IMR-90 (cell line): ENCODE measurements at regions not wholly inside any gene's neighbourhood (a gene's known extent, or its start where the extent isn't known, plus 50 kb on each side); places are given as distances from the start of the nearest gene placed in this dataset.

Experiments
- ATAC-seq: fragments of 200-7000 bp; cut with Tn5 transposase; 2 replicates; pipeline ENCODE4 v1.9.1; 2020; ENCODE audit warnings: low read depth, mild to moderate bottlenecking, moderate library complexity
- BruUV-seq: library from RNA; stranded (reverse); fragments of 400-500 nt; replicated peaks from 2 replicates; lab custom pipeline; 2021; lab: Mats Ljungman, UMichigan
- CTCF ChIA-PET: fragments of 300-600 bp; formaldehyde crosslinking; extraction: SDS; loops from one replicate; lab custom pipeline; 2021; ENCODE audit warnings: antibody characterized with exemption; lab: Yijun Ruan, JAX
- POLR2A ChIA-PET: fragments of 300-600 bp; sonication (Branson Sonifier 250); formaldehyde crosslinking; loops from one replicate; lab custom pipeline; 2022; ENCODE audit warnings: antibody characterized with exemption; ENCODE audit not compliant: unreplicated experiment; lab: Charles Lee
- DNase-seq: peaks from one replicate; pipeline ENCODE4 v3.0.0; 2013
- H2AFZ ChIP-seq: replicated peaks from 2 replicates; pipeline ENCODE3; 2013; ENCODE audit warnings: low read length, mild to moderate bottlenecking; ENCODE audit not compliant: poor library complexity
- H2AK5ac ChIP-seq: 2 replicates; pipeline ENCODE4 v1.6.1; 2013; ENCODE audit warnings: low read depth, low read length, inconsistent platforms
- H2AK9ac ChIP-seq: replicated peaks from 2 replicates; pipeline ENCODE3; 2013; ENCODE audit warnings: mild to moderate bottlenecking, low read depth, low read length, moderate library complexity; ENCODE audit not compliant: poor library complexity
- H2BK120ac ChIP-seq: 2 replicates; pipeline ENCODE4 v1.6.1; 2013; ENCODE audit warnings: low read depth, low read length, inconsistent platforms
- H2BK15ac ChIP-seq: 3 replicates; pipeline ENCODE4 v1.6.1; 2013; ENCODE audit warnings: low read depth, low read length, inconsistent platforms
- H2BK20ac ChIP-seq: 2 replicates; pipeline ENCODE4 v1.6.1; 2013; ENCODE audit warnings: low read depth, mild to moderate bottlenecking, inconsistent platforms, low read length, moderate library complexity
- H2BK5ac ChIP-seq: 2 replicates; pipeline ENCODE4 v1.6.1; 2013; ENCODE audit warnings: mild to moderate bottlenecking, low read depth, low read length, inconsistent platforms; ENCODE audit not compliant: poor library complexity, severe bottlenecking
- H3K14ac ChIP-seq: replicated peaks from 2 replicates; pipeline ENCODE4 v1.6.1; 2013; ENCODE audit warnings: low read depth, low read length, inconsistent platforms
- H3K18ac ChIP-seq: 2 replicates; pipeline ENCODE4 v1.6.1; 2013; ENCODE audit warnings: low read depth, low read length, control low read depth
- H3K23ac ChIP-seq: 2 replicates; pipeline ENCODE4 v1.6.1; 2013; ENCODE audit warnings: low read depth, low read length, inconsistent platforms
- H3K27ac ChIP-seq: 2 replicates; pipeline ENCODE4 v1.5.1; 2013; ENCODE audit warnings: mild to moderate bottlenecking, control low read depth, low read length; ENCODE audit not compliant: insufficient read depth
- H3K27me3 ChIP-seq: 2 replicates; pipeline ENCODE4 v1.6.1; 2013; ENCODE audit warnings: low read length; ENCODE audit not compliant: control insufficient read depth, insufficient read depth
- H3K36me3 ChIP-seq: 2 replicates; pipeline ENCODE4 v1.6.1; 2013; ENCODE audit warnings: low read length, mixed read lengths; ENCODE audit not compliant: control insufficient read depth, insufficient read depth
- H3K4ac ChIP-seq: 2 replicates; pipeline ENCODE4 v1.6.1; 2013; ENCODE audit warnings: low read depth, low read length, inconsistent platforms
- H3K4me1 ChIP-seq: 2 replicates; pipeline ENCODE4 v1.6.1; 2013; ENCODE audit warnings: low read length, mixed read lengths; ENCODE audit not compliant: control insufficient read depth, insufficient read depth
- H3K4me2 ChIP-seq: 2 replicates; pipeline ENCODE4 v1.6.1; 2013; ENCODE audit warnings: low read depth, mild to moderate bottlenecking, control low read depth, low read length, moderate library complexity
- H3K4me3 ChIP-seq: 2 replicates; pipeline ENCODE4 v1.5.1; 2013; ENCODE audit warnings: low read depth, mild to moderate bottlenecking, control low read depth, low read length, moderate library complexity; ENCODE audit not compliant: insufficient read depth
- H3K56ac ChIP-seq: 2 replicates; pipeline ENCODE4 v1.6.1; 2013; ENCODE audit warnings: low read length, inconsistent platforms; ENCODE audit not compliant: insufficient read depth; ENCODE audit errors: extremely low read depth
- H3K79me1 ChIP-seq, 2 experiments: 2 replicates each; pipeline ENCODE4 v1.6.1; 2013; ENCODE audit warnings: low read length in 2 of 2, inconsistent platforms in 1 of 2, low read depth in 1 of 2
- H3K9ac ChIP-seq: 2 replicates; pipeline ENCODE4 v1.6.1; 2013; ENCODE audit warnings: low read depth, low read length, control low read depth
- H3K9me1 ChIP-seq: 2 replicates; pipeline ENCODE4 v1.6.1; 2013; ENCODE audit warnings: low read length, inconsistent platforms; ENCODE audit not compliant: insufficient read depth
- H3K9me3 ChIP-seq: 2 replicates; pipeline ENCODE4 v1.6.1; 2013; ENCODE audit warnings: low read length; ENCODE audit not compliant: control insufficient read depth, insufficient read depth
- H4K20me1 ChIP-seq: 2 replicates; pipeline ENCODE4 v1.6.1; 2013; ENCODE audit warnings: low read length, inconsistent platforms; ENCODE audit not compliant: insufficient read depth
- H4K5ac ChIP-seq: 2 replicates; pipeline ENCODE4 v1.6.1; 2013; ENCODE audit warnings: mild to moderate bottlenecking, low read depth, low read length, control low read depth
- H4K8ac ChIP-seq, 2 experiments: 2 replicates each; pipeline ENCODE4 v1.6.1; 2013; ENCODE audit warnings: low read depth in 2 of 2, low read length in 2 of 2, control low read depth in 1 of 2, inconsistent platforms in 1 of 2
- H4K91ac ChIP-seq: 2 replicates; pipeline ENCODE4 v1.6.1; 2013; ENCODE audit warnings: low read depth, low read length, inconsistent platforms; ENCODE audit not compliant: insufficient read depth
- BHLHE40 ChIP-seq: fragments of 150-350 bp; IDR thresholded peaks from 2 replicates; pipeline ENCODE4 v1.6.1; 2016; ENCODE audit warnings: mild to moderate bottlenecking, low read depth, low read length
- CEBPB ChIP-seq: IDR thresholded peaks from 2 replicates; pipeline ENCODE4 v1.6.1; 2012; ENCODE audit warnings: low read depth, low read length, improper control_type of control experiment
- CHD1 ChIP-seq: IDR thresholded peaks from 2 replicates; pipeline ENCODE4 v1.6.1; 2012; ENCODE audit warnings: low read depth, low read length, improper control_type of control experiment
- FOS ChIP-seq: fragments of 150-350 bp; IDR thresholded peaks from 2 replicates; pipeline ENCODE4 v1.6.1; 2016; ENCODE audit warnings: low read depth, low read length
- MAFK ChIP-seq: IDR thresholded peaks from 2 replicates; pipeline ENCODE4 v1.6.1; 2012; ENCODE audit warnings: low read depth, low read length, improper control_type of control experiment
- MAZ ChIP-seq: IDR thresholded peaks from 2 replicates; pipeline ENCODE4 v1.6.1; 2012; ENCODE audit warnings: low read depth, mild to moderate bottlenecking, low read length, improper control_type of control experiment, moderate library complexity, borderline replicate concordance
- MXI1 ChIP-seq: IDR thresholded peaks from 2 replicates; pipeline ENCODE4 v1.6.1; 2012; ENCODE audit warnings: low read depth, mild to moderate bottlenecking, low read length, moderate library complexity, borderline replicate concordance
- NFE2L2 ChIP-seq: fragments of 150-350 bp; IDR thresholded peaks from 2 replicates; pipeline ENCODE4 v1.6.1; 2016; ENCODE audit warnings: low read depth, mild to moderate bottlenecking, low read length
- POLR2A ChIP-seq: IDR thresholded peaks from 2 replicates; pipeline ENCODE4 v1.6.1; 2012; ENCODE audit warnings: mild to moderate bottlenecking, low read depth, low read length
- RAD21 ChIP-seq: IDR thresholded peaks from 2 replicates; pipeline ENCODE4 v1.6.1; 2012; ENCODE audit warnings: low read length, improper control_type of control experiment
- RCOR1 ChIP-seq: IDR thresholded peaks from 2 replicates; pipeline ENCODE4 v1.6.1; 2012; ENCODE audit warnings: mild to moderate bottlenecking, low read length, improper control_type of control experiment; ENCODE audit not compliant: insufficient replicate concordance
- RFX5 ChIP-seq: IDR thresholded peaks from 2 replicates; pipeline ENCODE4 v1.8.0; 2012; ENCODE audit warnings: low read depth, mild to moderate bottlenecking, low read length, moderate library complexity
- SMC3 ChIP-seq: fragments of 150-350 bp; IDR thresholded peaks from 2 replicates; pipeline ENCODE4 v1.6.1; 2016; ENCODE audit warnings: low read depth, mild to moderate bottlenecking, antibody characterized with exemption, low read length, moderate library complexity
- dilution Hi-C: fragments of 300-500 bp; cut with HindIII; formaldehyde crosslinking; loops from one replicate; pipeline ENCODE4 v1.14.3; 2018; ENCODE audit warnings: low sequenced_read_pairs; ENCODE audit not compliant: unreplicated experiment
- in situ Hi-C: fragments of 300-500 bp; cut with MboI; formaldehyde crosslinking; loops from 3 replicates; pipeline ENCODE4 v1.14.3; 2019; ENCODE audit warnings: low sequenced_read_pairs, inconsistent platforms, mixed read lengths
- intact Hi-C: fragments of 100-400 bp; cut with micrococcal nuclease; formaldehyde crosslinking; loops from 2 replicates; pipeline ENCODE4 v1.10.0; 2022
- TF ChIP-seq, protein P1 (sequence below): conservative IDR thresholded peaks from 2 replicates; pipeline ENCODE4 v1.5.1; 2012; ENCODE audit warnings: mild to moderate bottlenecking, low read depth, low read length, improper control_type of control experiment
- TF ChIP-seq, protein P2 (sequence below): fragments of 150-350 bp; IDR thresholded peaks from 2 replicates; pipeline ENCODE4 v1.6.1; 2017; ENCODE audit warnings: mild to moderate bottlenecking, antibody characterized with exemption, low read length, low read depth
- TF ChIP-seq, protein P3 (sequence below): fragments of 150-350 bp; IDR thresholded peaks from 2 replicates; pipeline ENCODE4 v1.6.1; 2016; ENCODE audit warnings: low read depth, mild to moderate bottlenecking, low read length, moderate library complexity, borderline replicate concordance

DNA sequence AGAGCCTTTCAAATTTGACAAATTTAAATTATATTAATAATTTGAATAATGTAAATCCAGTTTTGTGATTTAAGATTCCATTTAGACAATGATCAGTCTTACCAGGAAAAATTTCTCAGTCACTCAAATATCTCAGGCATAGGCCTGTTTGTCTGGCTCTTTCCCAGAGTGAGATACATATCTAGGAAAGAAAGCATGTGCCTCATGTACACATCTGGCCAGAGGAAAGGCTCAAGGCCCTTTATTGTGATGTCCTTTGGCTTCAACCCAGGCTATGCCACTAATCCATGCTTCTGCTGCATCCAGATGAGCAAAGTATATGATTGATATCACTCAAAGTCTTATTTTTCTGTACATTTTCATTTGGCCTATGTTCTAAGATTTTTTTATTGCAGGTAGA, 473.3 kb upstream of the ADGRL3 start:
- H4K8ac ChIP-seq: peak overlapping the region; percentile 9 to 59; a peak in 3 of 4 replicates
- no peaks in the 10 kb centered on the region for H3K36me3 ChIP-seq
- H3K27me3 ChIP-seq: no peaks in the 10 kb centered on the region
- no peak overlapping the region for H3K4me2 ChIP-seq
- H2BK20ac ChIP-seq: peak overlapping the region; percentile 99
- no peaks in the 10 kb centered on the region for H3K9me1 ChIP-seq
- peak overlapping the region; percentile 74 for H2AK9ac ChIP-seq
- H3K79me1 ChIP-seq: no peaks in the 10 kb centered on the region
- H3K18ac ChIP-seq: peak overlapping the region; percentile 99
- dilution Hi-C loops: no loop called here
- no TSS peak for BruUV-seq
- ChIA-PET CTCF (no interaction called here), POLR2A (no interaction called here)
- peaks cover 16% of the 10 kb centered on the region for H3K4me1 ChIP-seq
- peak overlapping the region; percentile 87 for H3K23ac ChIP-seq
- DNase-seq: peak; percentile 20
- H3K14ac ChIP-seq: peak overlapping the region; percentile 94
- H2BK120ac ChIP-seq: peak overlapping the region; percentile 97
- no peaks in the 10 kb centered on the region for H3K9me3 ChIP-seq
- in situ Hi-C loops: no loop called here
- no peak overlapping the region for H3K9ac ChIP-seq
- H3K27ac ChIP-seq: no peak overlapping the region; the same call in 1 of the 2 replicates
- no peak overlapping the region for H3K4me3 ChIP-seq
- H2BK15ac ChIP-seq: peak overlapping the region; percentile 97
- TF ChIP-seq SMC3 (no peak), NFE2L2 (no peak), RFX5 (no peak), BHLHE40 (no peak), MXI1 (no peak), MAFK (no peak), CEBPB (no peak), RAD21 (no peak), POLR2A (no peak), MAZ (no peak), FOS (no peak), RCOR1 (no peak), CHD1 (no peak)
- TF ChIP-seq, protein P1, sequence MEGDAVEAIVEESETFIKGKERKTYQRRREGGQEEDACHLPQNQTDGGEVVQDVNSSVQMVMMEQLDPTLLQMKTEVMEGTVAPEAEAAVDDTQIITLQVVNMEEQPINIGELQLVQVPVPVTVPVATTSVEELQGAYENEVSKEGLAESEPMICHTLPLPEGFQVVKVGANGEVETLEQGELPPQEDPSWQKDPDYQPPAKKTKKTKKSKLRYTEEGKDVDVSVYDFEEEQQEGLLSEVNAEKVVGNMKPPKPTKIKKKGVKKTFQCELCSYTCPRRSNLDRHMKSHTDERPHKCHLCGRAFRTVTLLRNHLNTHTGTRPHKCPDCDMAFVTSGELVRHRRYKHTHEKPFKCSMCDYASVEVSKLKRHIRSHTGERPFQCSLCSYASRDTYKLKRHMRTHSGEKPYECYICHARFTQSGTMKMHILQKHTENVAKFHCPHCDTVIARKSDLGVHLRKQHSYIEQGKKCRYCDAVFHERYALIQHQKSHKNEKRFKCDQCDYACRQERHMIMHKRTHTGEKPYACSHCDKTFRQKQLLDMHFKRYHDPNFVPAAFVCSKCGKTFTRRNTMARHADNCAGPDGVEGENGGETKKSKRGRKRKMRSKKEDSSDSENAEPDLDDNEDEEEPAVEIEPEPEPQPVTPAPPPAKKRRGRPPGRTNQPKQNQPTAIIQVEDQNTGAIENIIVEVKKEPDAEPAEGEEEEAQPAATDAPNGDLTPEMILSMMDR: no peak
- TF ChIP-seq, protein P2, sequence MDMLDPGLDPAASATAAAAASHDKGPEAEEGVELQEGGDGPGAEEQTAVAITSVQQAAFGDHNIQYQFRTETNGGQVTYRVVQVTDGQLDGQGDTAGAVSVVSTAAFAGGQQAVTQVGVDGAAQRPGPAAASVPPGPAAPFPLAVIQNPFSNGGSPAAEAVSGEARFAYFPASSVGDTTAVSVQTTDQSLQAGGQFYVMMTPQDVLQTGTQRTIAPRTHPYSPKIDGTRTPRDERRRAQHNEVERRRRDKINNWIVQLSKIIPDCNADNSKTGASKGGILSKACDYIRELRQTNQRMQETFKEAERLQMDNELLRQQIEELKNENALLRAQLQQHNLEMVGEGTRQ: no peak
- TF ChIP-seq, protein P3, sequence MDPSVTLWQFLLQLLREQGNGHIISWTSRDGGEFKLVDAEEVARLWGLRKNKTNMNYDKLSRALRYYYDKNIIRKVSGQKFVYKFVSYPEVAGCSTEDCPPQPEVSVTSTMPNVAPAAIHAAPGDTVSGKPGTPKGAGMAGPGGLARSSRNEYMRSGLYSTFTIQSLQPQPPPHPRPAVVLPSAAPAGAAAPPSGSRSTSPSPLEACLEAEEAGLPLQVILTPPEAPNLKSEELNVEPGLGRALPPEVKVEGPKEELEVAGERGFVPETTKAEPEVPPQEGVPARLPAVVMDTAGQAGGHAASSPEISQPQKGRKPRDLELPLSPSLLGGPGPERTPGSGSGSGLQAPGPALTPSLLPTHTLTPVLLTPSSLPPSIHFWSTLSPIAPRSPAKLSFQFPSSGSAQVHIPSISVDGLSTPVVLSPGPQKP: no peak
- no peak for ATAC-seq
- H3K4ac ChIP-seq: peak overlapping the region; percentile 93
- no peaks in the 10 kb centered on the region for H4K20me1 ChIP-seq
- H4K5ac ChIP-seq: peak overlapping the region; percentile 99
- peak overlapping the region; percentile 31; the same call in 1 of the 2 replicates for H2AK5ac ChIP-seq
- H2BK5ac ChIP-seq: peak overlapping the region; percentile 97
- peak overlapping the region; percentile 85 for H4K91ac ChIP-seq
- H2AFZ ChIP-seq: no peak overlapping the region
- intact Hi-C loops: no loop called here
- H3K56ac ChIP-seq: no peak overlapping the region
